H9 (cell line): ENCODE measurements at regions not wholly inside any gene's neighbourhood (a gene's known extent, or its start where the extent isn't known, plus 50 kb on each side); places are given as distances from the start of the nearest gene placed in this dataset.

Experiments
- DNase-seq: peaks from one replicate; pipeline ENCODE4 v3.0.0-alpha.2; 2017
- H2AFZ ChIP-seq: one replicate; pipeline ENCODE4 v1.6.1; 2013; ENCODE audit warnings: mild to moderate bottlenecking, low read length, control low read depth, moderate library complexity
- H2AK5ac ChIP-seq: 2 replicates; pipeline ENCODE4 v1.6.1; 2013; ENCODE audit warnings: low read length, control low read depth, mixed read lengths; ENCODE audit not compliant: insufficient read length
- H2BK120ac ChIP-seq: one replicate; pipeline ENCODE4 v1.6.1; 2013; ENCODE audit warnings: low read depth, mild to moderate bottlenecking, low read length, control low read depth, inconsistent platforms; ENCODE audit not compliant: poor library complexity, severe bottlenecking
- H2BK12ac ChIP-seq: 2 replicates; pipeline ENCODE4 v1.6.1; 2013; ENCODE audit warnings: low read length, control low read depth, mixed read lengths, low read depth; ENCODE audit not compliant: insufficient read length
- H2BK15ac ChIP-seq: 2 replicates; pipeline ENCODE4 v1.6.1; 2013; ENCODE audit warnings: low read depth, low read length, control low read depth
- H2BK20ac ChIP-seq: one replicate; pipeline ENCODE4 v1.6.1; 2013; ENCODE audit warnings: low read depth, mild to moderate bottlenecking, low read length, control low read depth, inconsistent platforms; ENCODE audit not compliant: poor library complexity, severe bottlenecking
- H2BK5ac ChIP-seq: 2 replicates; pipeline ENCODE4 v1.6.1; 2013; ENCODE audit warnings: low read length, control low read depth, mixed read lengths; ENCODE audit not compliant: insufficient read length
- H3K14ac ChIP-seq: 2 replicates; pipeline ENCODE4 v1.6.1; 2013; ENCODE audit warnings: low read length, control low read depth; ENCODE audit not compliant: insufficient read depth
- H3K18ac ChIP-seq: 2 replicates; pipeline ENCODE4 v1.6.1; 2013; ENCODE audit warnings: low read depth, mild to moderate bottlenecking, mixed read lengths, low read length, control low read depth; ENCODE audit not compliant: insufficient read length
- H3K23ac ChIP-seq: 2 replicates; pipeline ENCODE4 v1.6.1; 2013; ENCODE audit warnings: low read length, control low read depth, mixed read lengths, low read depth; ENCODE audit not compliant: insufficient read length
- H3K23me2 ChIP-seq: 2 replicates; pipeline ENCODE4 v1.6.1; 2013; ENCODE audit warnings: low read depth, mild to moderate bottlenecking, mixed read lengths, low read length, control low read depth; ENCODE audit not compliant: insufficient read length, poor library complexity, severe bottlenecking
- H3K27ac ChIP-seq: 2 replicates; pipeline ENCODE4 v1.5.1; 2013; ENCODE audit warnings: low read length, control low read depth, mixed read lengths, low read depth; ENCODE audit not compliant: insufficient read length
- H3K27me3 ChIP-seq: 2 replicates; pipeline ENCODE4 v1.6.1; 2013; ENCODE audit warnings: low read length, control low read depth, inconsistent platforms; ENCODE audit not compliant: insufficient read depth
- H3K4ac ChIP-seq: 2 replicates; pipeline ENCODE4 v1.6.1; 2013; ENCODE audit warnings: low read depth, mild to moderate bottlenecking, control low read depth, inconsistent platforms, low read length, moderate library complexity
- H3K4me1 ChIP-seq: 2 replicates; pipeline ENCODE4 v1.6.1; 2013; ENCODE audit warnings: low read length, control low read depth, inconsistent platforms; ENCODE audit not compliant: insufficient read depth
- H3K4me2 ChIP-seq: 2 replicates; pipeline ENCODE4 v1.6.1; 2013; ENCODE audit warnings: low read length, control low read depth, mixed read lengths; ENCODE audit not compliant: insufficient read length, insufficient read depth
- H3K56ac ChIP-seq: 2 replicates; pipeline ENCODE4 v1.6.1; 2013; ENCODE audit warnings: low read depth, mild to moderate bottlenecking, mixed read lengths, low read length, control low read depth; ENCODE audit not compliant: insufficient read length
- H3K79me1 ChIP-seq: 2 replicates; pipeline ENCODE4 v1.6.1; 2013; ENCODE audit warnings: low read depth, mild to moderate bottlenecking, moderate library complexity, low read length, control low read depth, inconsistent platforms; ENCODE audit not compliant: insufficient read depth, poor library complexity, severe bottlenecking
- H3K79me2 ChIP-seq: 2 replicates; pipeline ENCODE4 v1.6.1; 2013; ENCODE audit warnings: low read length, control low read depth, inconsistent platforms; ENCODE audit not compliant: insufficient read depth
- H3K9ac ChIP-seq: 2 replicates; pipeline ENCODE4 v1.6.1; 2013; ENCODE audit warnings: low read length, control low read depth, mixed read lengths; ENCODE audit not compliant: insufficient read length; ENCODE audit errors: extremely low read depth
- H3K9me3 ChIP-seq: one replicate; pipeline ENCODE4 v1.6.1; 2013; ENCODE audit warnings: low read depth, low read length, inconsistent platforms; ENCODE audit not compliant: control insufficient read depth
- H3T11ph ChIP-seq: one replicate; pipeline ENCODE4 v1.6.1; 2013; ENCODE audit warnings: mild to moderate bottlenecking, low read length, control low read depth, inconsistent platforms
- H4K20me1 ChIP-seq: one replicate; pipeline ENCODE4 v1.6.1; 2013; ENCODE audit not compliant: control insufficient read depth, insufficient read length, insufficient read depth
- H4K5ac ChIP-seq: 2 replicates; pipeline ENCODE4 v1.6.1; 2013; ENCODE audit warnings: low read depth, mild to moderate bottlenecking, mixed read lengths, low read length, control low read depth; ENCODE audit not compliant: insufficient read length
- H4K8ac ChIP-seq: replicated peaks from 2 replicates; pipeline ENCODE4 v1.6.1; 2013; ENCODE audit warnings: low read length, control low read depth, mixed read lengths, low read depth; ENCODE audit not compliant: insufficient read length
- H4K91ac ChIP-seq: 2 replicates; pipeline ENCODE4 v1.6.1; 2013; ENCODE audit warnings: low read depth, mild to moderate bottlenecking, moderate library complexity, mixed read lengths, low read length, control low read depth; ENCODE audit not compliant: insufficient read length
- H3K27ac Mint-ChIP-seq, 3 experiments: 2 replicates in 2 of 3; 3 replicates in 1 of 3; pipeline ENCODE4 v1.8.0; 2020 to 2021; ENCODE audit warnings: mixed read lengths in 3 of 3, mild to moderate bottlenecking in 1 of 3, moderate library complexity in 1 of 3
- H3K27me3 Mint-ChIP-seq: 2 replicates; pipeline ENCODE4 v1.8.0; 2021; ENCODE audit warnings: low read depth, mild to moderate bottlenecking, moderate library complexity, mixed read lengths
- H3K36me3 Mint-ChIP-seq, 3 experiments: 2 replicates in 2 of 3; 3 replicates in 1 of 3; pipeline ENCODE4 v1.8.0; 2020 to 2021; ENCODE audit warnings: low read depth in 3 of 3, mixed read lengths in 3 of 3; ENCODE audit not compliant: insufficient read depth in 1 of 3
- H3K4me1 Mint-ChIP-seq, 2 experiments: 2 replicates each; pipeline ENCODE4 v1.8.0; 2020; ENCODE audit warnings: mixed read lengths in 2 of 2
- H3K4me3 Mint-ChIP-seq, 2 experiments: 2 replicates in 1 of 2; 3 replicates in 1 of 2; pipeline ENCODE4 v1.8.0; 2020 to 2021; ENCODE audit warnings: mild to moderate bottlenecking in 2 of 2, mixed read lengths in 2 of 2, moderate library complexity in 1 of 2
- H3K9me3 Mint-ChIP-seq, 2 experiments: 2 replicates in 1 of 2; 3 replicates in 1 of 2; pipeline ENCODE4 v1.8.0; 2020; ENCODE audit warnings: mild to moderate bottlenecking in 2 of 2, mixed read lengths in 2 of 2, moderate library complexity in 1 of 2
- WGBS: extraction: QIAGEN DNeasy Blood & Tissue Kit; methylation state at CpG from one replicate; pipeline ENCODE4 v1.1.7; 2013; ENCODE audit warnings: missing lambda C conversion rate, low lambda C conversion rate, mixed read lengths; ENCODE audit not compliant: insufficient read length; ENCODE audit errors: extremely low coverage; 5-methylcytosine and 5-hydroxymethylcytosine counted together
- TF ChIP-seq, protein P1 (sequence below): fragments of 200-600 bp; sonication (generic); conservative IDR thresholded peaks from 3 replicates; pipeline ENCODE4 v1.8.0; 2021; ENCODE audit warnings: antibody characterized with exemption, mild to moderate bottlenecking

- H3K23ac ChIP-seq, result no peak overlapping the region
- no peaks in the 10 kb centered on the region for H3K79me1 ChIP-seq
- WGBS, result no CpG with 5 or more reads among the region's 2 CpGs
- H4K8ac ChIP-seq, result no peak overlapping the region
- H3K27me3 ChIP-seq, result no peaks in the 10 kb centered on the region
- no peak overlapping the region for H3K14ac ChIP-seq
- no peak overlapping the region for H3K18ac ChIP-seq
- H3K9ac ChIP-seq, result no peak overlapping the region
- no peaks in the 10 kb centered on the region for H4K20me1 ChIP-seq
- no peak overlapping the region for H2BK5ac ChIP-seq
- no peak overlapping the region for H2BK12ac ChIP-seq
- H2AK5ac ChIP-seq, result no peak overlapping the region
- H3K56ac ChIP-seq, result no peak overlapping the region
- no peak overlapping the region for H4K91ac ChIP-seq
- H3K9me3 ChIP-seq, result no peaks in the 10 kb centered on the region
- Mint-ChIP-seq H3K4me1 (peaks cover 0 to 5% of the 10 kb centered on the region in 2 experiments; a peak in 2 of 4 replicates), H3K9me3 (no peaks in the 10 kb centered on the region), H3K36me3 (no peaks in the 10 kb centered on the region), H3K27me3 (no peaks in the 10 kb centered on the region), H3K4me3 (no peak overlapping the region), H3K27ac (no peak overlapping the region)
- H2BK15ac ChIP-seq, result no peak overlapping the region
- H2BK120ac ChIP-seq, result no peak overlapping the region
- no peak overlapping the region for H3K4ac ChIP-seq
- no peak overlapping the region for H3K4me2 ChIP-seq
- H2BK20ac ChIP-seq, result no peak overlapping the region
- no peaks in the 10 kb centered on the region for H3K79me2 ChIP-seq
- H3K23me2 ChIP-seq, result no peaks in the 10 kb centered on the region
- no peak overlapping the region for H3T11ph ChIP-seq
- H3K4me1 ChIP-seq, result no peaks in the 10 kb centered on the region
- DNase-seq, result no peak
- no peak overlapping the region for H2AFZ ChIP-seq
- TF ChIP-seq, protein P1, sequence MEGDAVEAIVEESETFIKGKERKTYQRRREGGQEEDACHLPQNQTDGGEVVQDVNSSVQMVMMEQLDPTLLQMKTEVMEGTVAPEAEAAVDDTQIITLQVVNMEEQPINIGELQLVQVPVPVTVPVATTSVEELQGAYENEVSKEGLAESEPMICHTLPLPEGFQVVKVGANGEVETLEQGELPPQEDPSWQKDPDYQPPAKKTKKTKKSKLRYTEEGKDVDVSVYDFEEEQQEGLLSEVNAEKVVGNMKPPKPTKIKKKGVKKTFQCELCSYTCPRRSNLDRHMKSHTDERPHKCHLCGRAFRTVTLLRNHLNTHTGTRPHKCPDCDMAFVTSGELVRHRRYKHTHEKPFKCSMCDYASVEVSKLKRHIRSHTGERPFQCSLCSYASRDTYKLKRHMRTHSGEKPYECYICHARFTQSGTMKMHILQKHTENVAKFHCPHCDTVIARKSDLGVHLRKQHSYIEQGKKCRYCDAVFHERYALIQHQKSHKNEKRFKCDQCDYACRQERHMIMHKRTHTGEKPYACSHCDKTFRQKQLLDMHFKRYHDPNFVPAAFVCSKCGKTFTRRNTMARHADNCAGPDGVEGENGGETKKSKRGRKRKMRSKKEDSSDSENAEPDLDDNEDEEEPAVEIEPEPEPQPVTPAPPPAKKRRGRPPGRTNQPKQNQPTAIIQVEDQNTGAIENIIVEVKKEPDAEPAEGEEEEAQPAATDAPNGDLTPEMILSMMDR, result no peak
- H3K27ac ChIP-seq, result no peak overlapping the region
- H4K5ac ChIP-seq, result no peak overlapping the region
Observed at GRCh38 chr13:69553976-69554375, 553.6 kb upstream of the ATXN8OS start.
